Endothelial cell of umbilical vein (primary cell): ENCODE measurements at regions not wholly inside any gene's neighbourhood (a gene's known extent, or its start where the extent isn't known, plus 50 kb on each side); places are given as distances from the start of the nearest gene placed in this dataset.

Experiments used
- BruUV-seq: library from RNA; stranded (reverse); fragments of 400-500 nt; replicated peaks from 2 replicates; lab custom pipeline; 2021; lab: Mats Ljungman, UMichigan
- CTCF ChIA-PET: fragments of 300-600, 350-600 bp; sonication (Branson Sonifier 250); formaldehyde crosslinking; loops from one replicate; lab custom pipeline; 2021; ENCODE audit warnings: antibody characterized with exemption, inconsistent platforms; lab: Charles Lee
- POLR2A ChIA-PET: fragments of 300-600, 350-600 bp; sonication (Branson Sonifier 250); formaldehyde crosslinking; loops from one replicate; lab custom pipeline; 2021; ENCODE audit warnings: antibody characterized with exemption, inconsistent platforms; lab: Charles Lee
- DNase-seq: peaks from one replicate; pipeline ENCODE4 v3.0.0-alpha.2; 2011; ENCODE audit warnings: low read depth, low spot score
- FAIRE-seq: peaks from 2 replicates; lab custom pipeline; 2011; peaks lifted over from hg19 to GRCh38; lab: Jason Lieb, UNC
- H2AFZ ChIP-seq: 2 replicates; pipeline ENCODE4 v1.6.0; 2012; ENCODE audit warnings: low read depth, low read length, control low read depth, inconsistent platforms
- H3K27ac ChIP-seq: 2 replicates; pipeline ENCODE4 v1.5.1; 2011; ENCODE audit warnings: low read depth, mild to moderate bottlenecking, control low read depth, low read length, moderate library complexity; ENCODE audit not compliant: insufficient read depth
- H3K27me3 ChIP-seq, 2 experiments: 2 replicates each; pipeline versions ENCODE4 v1.6.0 to v1.6.1; 2011; ENCODE audit warnings: low read length in 2 of 2, mixed read lengths in 1 of 2; ENCODE audit not compliant: control insufficient read depth in 2 of 2, insufficient read depth in 2 of 2
- H3K36me3 ChIP-seq, 2 experiments: 2 replicates in 1 of 2; 3 replicates in 1 of 2; pipeline ENCODE4 v1.5.1; 2011; ENCODE audit warnings: low read length in 2 of 2, mild to moderate bottlenecking in 1 of 2, moderate library complexity in 1 of 2; ENCODE audit not compliant: control insufficient read depth in 2 of 2, insufficient read depth in 2 of 2; ENCODE audit errors: extremely low read depth in 1 of 2
- H3K4me1 ChIP-seq: 3 replicates; pipeline ENCODE4 v1.5.1; 2011; ENCODE audit warnings: mild to moderate bottlenecking, low read length; ENCODE audit not compliant: control insufficient read depth, insufficient read depth; ENCODE audit errors: extremely low read depth
- H3K4me2 ChIP-seq: 2 replicates; pipeline ENCODE4 v1.6.1; 2011; ENCODE audit warnings: low read length, control low read depth, mixed read lengths; ENCODE audit not compliant: insufficient read depth
- H3K4me3 ChIP-seq, 3 experiments: fragments of 200-600 bp in 1 of 3; sonication (generic), shearing (Covaris generic) in 1 of 3; replicated peaks in 1 of 3; 2 replicates each; pipeline ENCODE4 v1.5.1; 2011 to 2016; ENCODE audit warnings: control low read depth in 3 of 3, low read length in 3 of 3, mild to moderate bottlenecking in 2 of 3, inconsistent platforms in 1 of 3, low read depth in 1 of 3, moderate library complexity in 1 of 3; ENCODE audit not compliant: insufficient read depth in 1 of 3
- H3K79me2 ChIP-seq: 2 replicates; pipeline ENCODE4 v1.6.0; 2012; ENCODE audit warnings: low read length, inconsistent platforms; ENCODE audit not compliant: control insufficient read depth, insufficient read depth
- H3K9ac ChIP-seq: replicated peaks from 2 replicates; pipeline ENCODE3; 2011; ENCODE audit warnings: low read length, control low read depth; ENCODE audit not compliant: insufficient read depth; ENCODE audit errors: extremely low read depth
- H3K9me1 ChIP-seq: replicated peaks from 3 replicates; pipeline ENCODE4 v1.6.0; 2011; ENCODE audit warnings: mild to moderate bottlenecking, low read length; ENCODE audit not compliant: control insufficient read depth, insufficient read depth; ENCODE audit errors: extremely low read depth
- H3K9me3 ChIP-seq: replicated peaks from 2 replicates; pipeline ENCODE4 v1.5.1; 2012; ENCODE audit warnings: low read length, inconsistent platforms; ENCODE audit not compliant: control insufficient read depth, insufficient read depth
- H4K20me1 ChIP-seq: replicated peaks from 2 replicates; pipeline ENCODE3; 2011; ENCODE audit warnings: mild to moderate bottlenecking, low read length; ENCODE audit not compliant: control insufficient read depth, insufficient read depth; ENCODE audit errors: extremely low read depth
- CTCF ChIP-seq, 2 donors: IDR thresholded peaks; 1 replicate in 1 of 2; 2 replicates in 1 of 2; pipeline ENCODE4 v1.5.1; 2011; ENCODE audit warnings: low read length in 2 of 2, mild to moderate bottlenecking in 2 of 2, moderate library complexity in 2 of 2, control low read depth in 1 of 2, inconsistent platforms in 1 of 2, low read depth in 1 of 2; ENCODE audit not compliant: insufficient read depth in 1 of 2; ENCODE audit errors: extremely low read depth in 1 of 2
- EZH2 ChIP-seq: IDR thresholded peaks from 2 replicates; pipeline ENCODE4 v1.6.1; 2012; ENCODE audit warnings: borderline replicate concordance, low read depth, mild to moderate bottlenecking, moderate library complexity, low read length, inconsistent platforms; ENCODE audit not compliant: severe bottlenecking
- FOS ChIP-seq: IDR thresholded peaks from 2 replicates; pipeline ENCODE4 v1.6.1; 2011; ENCODE audit warnings: mild to moderate bottlenecking, low read length, moderate library complexity, borderline replicate concordance; ENCODE audit not compliant: insufficient read depth
- GATA2 ChIP-seq: IDR thresholded peaks from 2 replicates; pipeline ENCODE4 v1.7.0; 2011; ENCODE audit warnings: low read depth, mild to moderate bottlenecking, moderate library complexity, mixed read lengths, low read length; ENCODE audit not compliant: insufficient read length, insufficient read depth
- JUN ChIP-seq: IDR thresholded peaks from 2 replicates; pipeline ENCODE4 v1.6.1; 2011; ENCODE audit warnings: borderline replicate concordance, low read depth; ENCODE audit not compliant: insufficient read length, insufficient read depth
- POLR2A ChIP-seq: IDR thresholded peaks from 2 replicates; pipeline ENCODE4 v1.6.1; 2012; ENCODE audit warnings: low read depth, mild to moderate bottlenecking, control low read depth, low read length
- POLR2AphosphoS5 ChIP-seq: IDR thresholded peaks from 2 replicates; pipeline ENCODE4 v1.6.1; 2012; ENCODE audit warnings: low read depth, mild to moderate bottlenecking, control low read depth, low read length, moderate library complexity; ENCODE audit not compliant: insufficient read depth
- dilution Hi-C: fragments of 300-500 bp; cut with MboI; formaldehyde crosslinking; loops from one replicate; pipeline ENCODE4 v1.15.0; 2019; ENCODE audit warnings: low sequenced_read_pairs; ENCODE audit not compliant: extremely low pct_ligation_motif_present
- intact Hi-C: fragments of 100-400 bp; cut with micrococcal nuclease; formaldehyde crosslinking; loops from one replicate; pipeline ENCODE4 v1.10.0; 2022
- TF ChIP-seq, protein P1 (sequence below): IDR thresholded peaks from 2 replicates; pipeline ENCODE4 v1.6.1; 2011; ENCODE audit not compliant: insufficient read depth, insufficient read length

DNA sequence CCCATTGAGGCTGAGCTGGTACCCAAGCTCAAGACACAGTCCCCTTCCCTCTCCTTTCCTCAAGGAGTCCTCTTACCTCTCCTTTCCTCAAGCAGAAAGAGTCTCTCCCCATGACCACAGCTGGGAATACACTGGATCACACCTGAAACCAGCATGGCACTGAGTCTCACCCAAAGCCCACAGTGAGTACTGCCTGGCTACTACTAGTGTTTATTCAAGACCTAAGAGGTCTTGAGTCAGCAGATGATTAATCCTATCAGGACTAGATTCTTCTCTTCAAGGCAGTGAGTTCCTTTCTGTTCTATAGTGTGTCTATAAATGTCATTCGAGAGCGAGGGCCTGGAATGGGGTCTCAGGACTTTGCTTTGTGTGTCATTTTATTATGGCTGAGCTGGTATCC is 111.4 kb downstream of the METTL4 start:
- Histone ChIP-seq H3K4me2 (no peak overlapping the region), H3K4me1 (no peaks in the 10 kb centered on the region), H3K79me2 (no peaks in the 10 kb centered on the region), H3K27me3 (no peaks in the 10 kb centered on the region), H3K9me3 (no peaks in the 10 kb centered on the region), H3K36me3 (no peaks in the 10 kb centered on the region), H2AFZ (no peak overlapping the region), H3K9me1 (no peaks in the 10 kb centered on the region), H3K9ac (no peak overlapping the region), H3K4me3 (no peak overlapping the region), H4K20me1 (no peaks in the 10 kb centered on the region), H3K27ac (no peak overlapping the region)
- no peak for TF ChIP-seq FOS
- TF ChIP-seq POLR2A = no peak
- TF ChIP-seq, protein P1, sequence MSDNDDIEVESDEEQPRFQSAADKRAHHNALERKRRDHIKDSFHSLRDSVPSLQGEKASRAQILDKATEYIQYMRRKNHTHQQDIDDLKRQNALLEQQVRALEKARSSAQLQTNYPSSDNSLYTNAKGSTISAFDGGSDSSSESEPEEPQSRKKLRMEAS = no peak
- no peak for TF ChIP-seq POLR2AphosphoS5
- no peak for TF ChIP-seq EZH2
- no peak for TF ChIP-seq CTCF (IDR thresholded peaks at IDR 0.05; ENCODE audit: extremely low read depth in 1 of 2, insufficient read depth in 1 of 2, low read depth in 1 of 2, low read length in 2 of 2)
- no peak for TF ChIP-seq JUN
- TF ChIP-seq GATA2 = no peak
- FAIRE-seq (no peak), DNase-seq (no peak)
- ChIA-PET POLR2A (no interaction called here), CTCF (no interaction called here)
- dilution Hi-C loops (no loop called here), intact Hi-C loops (no loop called here)
- no TSS peak for BruUV-seq
